HepG2 (cell line): ENCODE measurements at regions not wholly inside any gene's neighbourhood (a gene's known extent, or its start where the extent isn't known, plus 50 kb on each side); places are given as distances from the start of the nearest gene placed in this dataset.

Source experiments
- JUNB ChIP-seq: sonication (generic); formaldehyde crosslinking; IDR thresholded peaks from 2 replicates; pipeline ENCODE4 v1.8.0; 2022; ENCODE audit warnings: missing genetic modification reagents, mild to moderate bottlenecking, borderline replicate concordance
- MNT ChIP-seq: fragments of 450-650 bp; IDR thresholded peaks from 2 replicates; pipeline ENCODE4 v1.6.1; 2016
- PRDM15 ChIP-seq: sonication (generic); formaldehyde crosslinking; IDR thresholded peaks from 2 replicates; pipeline ENCODE4 v1.4.0; 2020; ENCODE audit warnings: missing genetic modification reagents
- PTBP1 ChIP-seq: fragments of 200-400 bp; formaldehyde crosslinking; IDR thresholded peaks from 2 replicates; pipeline ENCODE4 v1.6.1; 2018; ENCODE audit warnings: low read length, low read depth; ENCODE audit not compliant: poor library complexity, severe bottlenecking
- SNAPC5 ChIP-seq: sonication (generic); formaldehyde crosslinking; IDR thresholded peaks from 2 replicates; pipeline ENCODE4 v1.8.1; 2023; ENCODE audit warnings: mild to moderate bottlenecking, missing genetic modification reagents, borderline replicate concordance
- STAT6 ChIP-seq: sonication (generic); formaldehyde crosslinking; IDR thresholded peaks from 2 replicates; pipeline ENCODE4 v1.4.0; 2020; ENCODE audit warnings: missing genetic modification reagents, mild to moderate bottlenecking, borderline replicate concordance
- TOE1 ChIP-seq: sonication (generic); formaldehyde crosslinking; IDR thresholded peaks from 2 replicates; pipeline ENCODE4 v1.4.0; 2020; ENCODE audit warnings: mild to moderate bottlenecking, missing genetic modification reagents
- ZBTB38 ChIP-seq: sonication (generic); formaldehyde crosslinking; IDR thresholded peaks from 2 replicates; pipeline ENCODE4 v1.5.1; 2020; ENCODE audit warnings: mild to moderate bottlenecking, missing genetic modification reagents
- ZNF234 ChIP-seq: sonication (generic); formaldehyde crosslinking; conservative IDR thresholded peaks from 2 replicates; pipeline ENCODE4 v1.5.1; 2020; ENCODE audit warnings: mild to moderate bottlenecking, missing genetic modification reagents
- ZNF503 ChIP-seq: sonication (generic); formaldehyde crosslinking; IDR thresholded peaks from 2 replicates; pipeline ENCODE4 v1.4.0; 2020; ENCODE audit warnings: missing genetic modification reagents
- ZNF512B ChIP-seq: sonication (generic); formaldehyde crosslinking; IDR thresholded peaks from 2 replicates; pipeline ENCODE4 v1.5.1; 2020; ENCODE audit warnings: missing genetic modification reagents, mild to moderate bottlenecking, borderline replicate concordance
- ZNF784 ChIP-seq: sonication (generic); formaldehyde crosslinking; IDR thresholded peaks from 2 replicates; pipeline ENCODE4 v1.5.1; 2020; ENCODE audit warnings: missing genetic modification reagents, mild to moderate bottlenecking, borderline replicate concordance

GRCh38 chr3:101150504-101150903 lies 157.3 kb upstream of the ABI3BP start (continued):
- no peak for TF ChIP-seq ZNF503 (CRISPR knock-in tag)
- no peak for TF ChIP-seq SNAPC5
- TF ChIP-seq JUNB, result no peak
- TF ChIP-seq PTBP1, result no peak
- no peak for TF ChIP-seq PRDM15 (CRISPR knock-in tag)
- TF ChIP-seq ZNF234 (CRISPR knock-in tag), result no peak
- no peak for TF ChIP-seq MNT
- TF ChIP-seq ZNF784, result no peak
- TF ChIP-seq STAT6, result no peak
- TF ChIP-seq TOE1 (CRISPR knock-in tag), result no peak
- TF ChIP-seq ZNF512B (CRISPR knock-in tag), result no peak
- no peak for TF ChIP-seq ZBTB38 (CRISPR knock-in tag)
